ENCODE measurements at regions not wholly inside any gene's neighbourhood (a gene's known extent, or its start where the extent isn't known, plus 50 kb on each side); places are given as distances from the start of the nearest gene placed in this dataset.
"Not testable (repeated sequence)": the region's sequence is repeated elsewhere in the genome, so short reads cannot be mapped to it uniquely, and the experiment has no call there.

DNA sequence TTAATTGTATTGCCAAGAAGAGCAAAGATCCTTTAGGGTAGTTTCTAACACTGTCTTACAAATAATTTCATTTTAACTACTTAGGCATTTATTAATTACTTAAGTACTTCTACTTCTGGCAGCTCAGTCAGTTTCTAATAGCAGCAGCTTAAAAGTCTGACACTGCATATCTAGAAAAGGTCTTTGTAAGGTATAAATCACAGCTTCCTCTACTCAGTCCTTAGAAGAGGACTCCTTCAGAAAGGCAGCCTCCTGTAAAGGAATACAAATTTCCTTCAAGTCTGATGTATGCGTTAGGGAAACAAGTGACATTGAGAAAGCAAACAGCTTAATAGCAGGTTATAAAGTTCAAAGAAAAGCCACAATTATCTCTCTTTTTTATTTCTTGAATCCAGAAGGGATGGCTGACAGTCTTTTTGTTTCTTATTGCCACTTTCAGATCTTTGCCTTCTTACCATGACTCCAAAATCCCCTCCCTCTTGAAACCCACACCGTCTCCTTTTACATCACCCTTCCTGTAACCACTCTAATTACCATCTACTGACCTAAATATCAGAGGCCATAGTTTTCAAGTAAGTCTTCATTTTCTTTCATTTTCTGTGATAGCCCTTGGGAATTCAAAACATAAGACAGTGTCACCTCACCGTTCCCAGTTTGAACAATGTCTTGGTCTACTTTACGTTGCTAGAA lies 109.5 kb downstream of the CGGBP1 start:
- H3K27ac ChIP-seq: no peak overlapping the region
- no peak for TF ChIP-seq EP300 (IDR thresholded peaks at IDR 0.05)
- no peak for TF ChIP-seq POLR2A (IDR thresholded peaks at IDR 0.05)
- no peak for TF ChIP-seq POLR2AphosphoS5 (IDR thresholded peaks at IDR 0.05)
- no peak for TF ChIP-seq CTCF (IDR thresholded peaks at IDR 0.05)
- H3K9me3 ChIP-seq: no peaks in the 10 kb centered on the region
- H3K36me3 ChIP-seq: no peaks in the 10 kb centered on the region
- H3K4me3 ChIP-seq: no peak overlapping the region
- no peak for ATAC-seq
- H3K27me3 ChIP-seq: no peaks in the 10 kb centered on the region
- 59 to 61% methylated on average over 4 of the region's 4 CpGs for WGBS, 2 donors (ENCODE audit: low coverage in 1 of 2)
- H3K4me1 ChIP-seq: no peaks in the 10 kb centered on the region

DNA sequence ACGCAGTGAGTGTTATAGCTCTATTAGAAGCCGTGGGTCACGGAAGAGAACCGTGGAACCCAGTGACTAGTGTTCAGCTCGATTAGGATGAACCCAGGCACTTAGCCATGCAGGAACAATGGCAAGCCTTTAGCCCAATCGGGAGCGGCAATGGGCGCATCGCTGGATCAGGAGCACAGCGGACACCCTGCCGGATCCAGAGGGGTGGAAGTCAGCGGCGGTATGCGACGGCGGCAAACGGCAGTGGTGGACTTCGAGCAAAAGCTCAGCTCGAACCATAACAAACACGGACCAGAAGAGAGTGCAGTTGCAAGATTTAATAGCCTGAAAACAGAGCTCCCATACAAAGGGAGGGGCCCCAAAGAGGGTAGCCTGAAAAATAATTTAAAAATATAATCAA lies 112.8 kb downstream of the CGGBP1 start:
- not testable (repeated sequence) for ATAC-seq, H3K27me3 ChIP-seq, H3K4me1 ChIP-seq, H3K27ac ChIP-seq, H3K36me3 ChIP-seq, H3K9me3 ChIP-seq, H3K4me3 ChIP-seq
- 95 to 98% methylated on average over 4 to 8 of the region's 20 CpGs for WGBS, 2 donors (ENCODE audit: low coverage in 1 of 2)

GRCh38 chr3:87942256-87942655 lies 116.5 kb downstream of the CGGBP1 start:
- not testable (repeated sequence) for H3K9me3 ChIP-seq
- WGBS, 2 donors (ENCODE audit: low coverage in 1 of 2): 86 to 97% methylated on average over 1 to 6 of the region's 8 CpGs

DNA sequence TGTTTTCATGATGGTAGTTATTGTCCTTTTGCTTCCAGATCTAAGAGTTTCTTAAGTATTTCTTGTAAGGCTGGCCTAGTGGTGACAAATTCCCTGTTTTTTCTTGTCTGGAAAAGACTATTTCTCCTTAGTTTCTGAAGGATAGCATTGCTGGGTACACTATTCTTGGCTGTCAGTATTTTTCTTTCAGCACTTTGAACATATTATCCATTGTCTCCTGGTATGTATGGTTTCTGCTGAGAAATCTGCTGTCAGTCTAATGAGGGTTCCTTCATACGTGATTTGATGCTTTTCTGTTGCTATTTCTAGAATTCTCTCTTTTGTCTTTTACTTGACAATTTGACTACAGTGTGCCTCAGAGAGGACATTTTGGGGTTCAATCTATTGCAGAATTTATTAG lies 134.3 kb downstream of the CGGBP1 start:
- no peak for TF ChIP-seq EP300 (IDR thresholded peaks at IDR 0.05)
- TF ChIP-seq POLR2AphosphoS5 (IDR thresholded peaks at IDR 0.05): no peak
- TF ChIP-seq CTCF (IDR thresholded peaks at IDR 0.05): no peak
- no peak for TF ChIP-seq POLR2A (IDR thresholded peaks at IDR 0.05)
- no peaks in the 10 kb centered on the region for H3K27me3 ChIP-seq
- no peak overlapping the region for H3K4me3 ChIP-seq
- no peaks in the 10 kb centered on the region for H3K36me3 ChIP-seq
- WGBS, 2 donors (ENCODE audit: low coverage in 1 of 2): 45 to 90% methylated on average over 1 of the region's 1 CpG
- H3K27ac ChIP-seq: no peak overlapping the region
- H3K4me1 ChIP-seq: no peaks in the 10 kb centered on the region
- ATAC-seq: no peak
- H3K9me3 ChIP-seq: peaks cover 0 to 26% (median 0%) of the 10 kb centered on the region in 3 donors

More at GRCh38 chr3:87942256-87942655, 116.5 kb downstream of the CGGBP1 start:
- not testable (repeated sequence) for H3K4me1 ChIP-seq, H3K27ac ChIP-seq, ATAC-seq, H3K36me3 ChIP-seq, H3K27me3 ChIP-seq, H3K4me3 ChIP-seq

- Histone ChIP-seq H3K4me1 (no peaks in the 10 kb centered on the region), H3K4me3 (no peak overlapping the region), H3K36me3 (no peaks in the 10 kb centered on the region), H3K27me3 (no peaks in the 10 kb centered on the region), H3K9me3 (peaks cover 0 to 28% (median 0%) of the 10 kb centered on the region in 3 donors), H3K27ac (no peak overlapping the region)
- WGBS, 2 donors (ENCODE audit: low coverage in 1 of 2): 56 to 73% methylated on average over 1 of the region's 1 CpG
- ATAC-seq: no peak
- TF ChIP-seq EP300 (IDR thresholded peaks at IDR 0.05): no peak
- no peak for TF ChIP-seq POLR2AphosphoS5 (IDR thresholded peaks at IDR 0.05)
- no peak for TF ChIP-seq POLR2A (IDR thresholded peaks at IDR 0.05)
- no peak for TF ChIP-seq CTCF (IDR thresholded peaks at IDR 0.05)
These were observed 138.3 kb downstream of the CGGBP1 start for GRCh38 chr3:87920549-87920948.

GRCh38 chr3:87901141-87901540 lies 157.7 kb downstream of the CGGBP1 start:
- Histone ChIP-seq H3K9me3 (no peaks in the 10 kb centered on the region), H3K27me3 (no peaks in the 10 kb centered on the region), H3K27ac (no peak overlapping the region), H3K36me3 (no peaks in the 10 kb centered on the region), H3K4me1 (no peaks in the 10 kb centered on the region), H3K4me3 (no peak overlapping the region)
- TF ChIP-seq POLR2AphosphoS5 (IDR thresholded peaks at IDR 0.05) (no peak), POLR2A (IDR thresholded peaks at IDR 0.05) (no peak)
- 31 to 70% methylated on average over 1 of the region's 1 CpG for WGBS, 2 donors (ENCODE audit: low coverage in 1 of 2)
- ATAC-seq: no peak

Data from gastroesophageal sphincter (tissue), 4 donors.